Pancreas (tissue), 10 donors: ENCODE measurements at regions not wholly inside any gene's neighbourhood (a gene's known extent, or its start where the extent isn't known, plus 50 kb on each side); places are given as distances from the start of the nearest gene placed in this dataset.

Experiments
- ATAC-seq, 4 donors: fragments of 200-7000 bp; cut with Tn5 transposase; one replicate each; pipeline versions ENCODE4 v1.8.0 to v1.9.1; 2020; ENCODE audit warnings: mild to moderate bottlenecking in 4 of 4, moderate library complexity in 4 of 4
- DNase-seq, 6 donors: peaks; one replicate each; pipeline ENCODE4 v3.0.0-alpha.2; 2020
- FAIRE-seq: peaks from 2 replicates; lab custom pipeline; 2012; peaks lifted over from hg19 to GRCh38; lab: Jason Lieb, UNC
- H3K27ac ChIP-seq, 4 donors: fragments of 200-600 bp; sonication (generic); 1 replicate in 3 of 4; 2 replicates in 1 of 4; pipeline versions ENCODE4 v1.5.0 to v1.8.0; 2020
- H3K27me3 ChIP-seq, 4 donors: fragments of 200-600 bp; one replicate each; pipeline ENCODE4 v1.8.0; 2021
- H3K36me3 ChIP-seq, 3 donors: fragments of 200-600 bp; sonication (generic) in 1 of 3; one replicate each; pipeline versions ENCODE4 v1.5.0 to v1.8.0; 2020 to 2021
- H3K4me1 ChIP-seq, 3 donors: fragments of 200-600 bp; one replicate each; pipeline ENCODE4 v1.8.0; 2021
- H3K4me3 ChIP-seq, 4 donors: fragments of 200-600 bp; sonication (generic) in 2 of 4; one replicate each; pipeline versions ENCODE4 v1.5.0 to v1.8.0; 2020 to 2021
- H3K9me3 ChIP-seq, 4 donors: fragments of 200-600 bp; one replicate each; pipeline ENCODE4 v1.8.0; 2021
- WGBS, 2 donors: extraction: QIAGEN DNeasy Blood & Tissue Kit; methylation state at CpG; one replicate each; pipeline ENCODE4 v1.1.7; 2013; 5-methylcytosine and 5-hydroxymethylcytosine counted together
- intact Hi-C, 3 donors: fragments of 100-400 bp; cut with DNase I; formaldehyde crosslinking; loops; one replicate each; pipeline versions ENCODE4 v1.11.1 to v1.14.2; 2022
- TF ChIP-seq, protein P1 (sequence below), 4 donors: fragments of 200-600 bp; sonication (generic) in 3 of 4; IDR thresholded peaks; one replicate each; pipeline versions ENCODE4 v1.5.0 to v1.8.0; 2021; ENCODE audit warnings: antibody characterized with exemption in 4 of 4
- donor health status: healthy with polysubstance abuse.
- donor health status: DM: no; HTN: no; CAD: no; lungs with moderate emphysema.
- donor health status: DM: no; HTN: no; CAD: no.
- donor health status: control.
- donor health status: control.
- donor health status: Bipolar disorder and iron deficiency.
- donor health status: DM: yes; HTN: yes; CAD: no.
- donor health status: DM: no; HTN: no; CAD: no.
- donor health status: DM: no; HTN: no; CAD: no.
- donor health status: DM: yes; HTN: yes; CAD: no.

DNA sequence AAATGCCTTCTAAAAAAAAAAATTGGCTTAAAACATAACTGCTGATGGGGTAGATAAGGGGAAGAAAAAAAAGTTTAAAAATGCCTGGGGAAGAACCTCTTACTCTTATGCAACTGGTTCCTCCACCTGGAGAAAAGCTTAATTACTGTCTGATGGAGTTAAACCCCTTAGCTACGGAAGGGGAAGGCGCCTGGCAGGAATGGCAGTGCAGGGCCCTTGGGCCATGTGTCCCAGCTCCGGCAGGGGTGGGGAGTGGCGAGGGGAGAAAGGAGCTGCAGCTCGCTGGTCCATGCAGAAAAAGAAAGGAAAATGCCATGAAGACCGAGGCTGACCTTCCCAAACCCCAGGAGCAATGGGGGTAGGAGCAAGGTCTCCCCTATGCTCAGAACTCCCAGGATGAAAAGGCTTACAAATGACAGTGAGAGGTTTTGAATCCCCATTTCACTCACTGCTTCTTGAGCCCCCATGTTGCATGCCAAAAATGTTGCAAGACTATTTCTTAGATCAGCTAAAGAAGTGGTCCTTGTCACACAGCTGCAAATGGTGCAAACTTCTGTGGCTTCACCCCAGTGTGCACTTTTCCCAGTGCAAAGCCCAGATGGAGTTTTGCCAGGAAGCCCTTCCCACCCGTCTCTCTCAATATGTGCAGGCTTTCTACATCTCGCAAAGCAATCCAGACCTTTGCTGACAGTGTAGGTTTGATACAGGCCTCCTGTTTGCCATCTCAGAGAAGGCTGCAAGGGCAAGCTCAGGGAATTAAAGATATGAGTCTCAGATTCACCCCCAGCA is 204.8 kb upstream of the CT83 start:
- no peak for FAIRE-seq
- H3K4me1 ChIP-seq = no peaks in the 10 kb centered on the region
- H3K36me3 ChIP-seq = no peaks in the 10 kb centered on the region
- H3K27me3 ChIP-seq = no peaks in the 10 kb centered on the region
- WGBS, 2 donors = 56 to 74% methylated on average over 8 of the region's 8 CpGs
- no peak for DNase-seq
- TF ChIP-seq, protein P1, sequence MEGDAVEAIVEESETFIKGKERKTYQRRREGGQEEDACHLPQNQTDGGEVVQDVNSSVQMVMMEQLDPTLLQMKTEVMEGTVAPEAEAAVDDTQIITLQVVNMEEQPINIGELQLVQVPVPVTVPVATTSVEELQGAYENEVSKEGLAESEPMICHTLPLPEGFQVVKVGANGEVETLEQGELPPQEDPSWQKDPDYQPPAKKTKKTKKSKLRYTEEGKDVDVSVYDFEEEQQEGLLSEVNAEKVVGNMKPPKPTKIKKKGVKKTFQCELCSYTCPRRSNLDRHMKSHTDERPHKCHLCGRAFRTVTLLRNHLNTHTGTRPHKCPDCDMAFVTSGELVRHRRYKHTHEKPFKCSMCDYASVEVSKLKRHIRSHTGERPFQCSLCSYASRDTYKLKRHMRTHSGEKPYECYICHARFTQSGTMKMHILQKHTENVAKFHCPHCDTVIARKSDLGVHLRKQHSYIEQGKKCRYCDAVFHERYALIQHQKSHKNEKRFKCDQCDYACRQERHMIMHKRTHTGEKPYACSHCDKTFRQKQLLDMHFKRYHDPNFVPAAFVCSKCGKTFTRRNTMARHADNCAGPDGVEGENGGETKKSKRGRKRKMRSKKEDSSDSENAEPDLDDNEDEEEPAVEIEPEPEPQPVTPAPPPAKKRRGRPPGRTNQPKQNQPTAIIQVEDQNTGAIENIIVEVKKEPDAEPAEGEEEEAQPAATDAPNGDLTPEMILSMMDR (IDR thresholded peaks at IDR 0.05) = no peak
- intact Hi-C loops = no loop called here
- no peak overlapping the region for H3K4me3 ChIP-seq
- ATAC-seq = no peak
- H3K27ac ChIP-seq = no peak overlapping the region
- H3K9me3 ChIP-seq = no peaks in the 10 kb centered on the region

DNA sequence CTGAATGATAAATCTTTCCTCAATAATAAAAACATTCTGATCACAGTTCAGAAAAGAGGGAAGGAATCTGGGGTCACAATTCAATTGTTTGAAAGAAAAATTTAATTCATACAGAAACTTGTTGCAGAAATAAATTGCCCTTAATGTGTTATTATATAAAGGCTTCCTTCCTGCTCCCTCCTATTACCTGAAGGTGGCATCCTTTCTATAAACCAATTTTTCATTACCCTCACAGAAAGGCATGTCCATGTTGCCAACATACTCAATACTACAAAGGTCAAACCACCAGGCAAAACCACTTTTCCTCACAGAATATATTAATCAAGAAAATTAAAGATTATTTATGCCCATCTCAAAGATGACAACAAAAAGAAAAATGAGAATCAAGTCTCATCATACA is 194.3 kb upstream of the CT83 start:
- no peak overlapping the region for H3K27ac ChIP-seq

DNA sequence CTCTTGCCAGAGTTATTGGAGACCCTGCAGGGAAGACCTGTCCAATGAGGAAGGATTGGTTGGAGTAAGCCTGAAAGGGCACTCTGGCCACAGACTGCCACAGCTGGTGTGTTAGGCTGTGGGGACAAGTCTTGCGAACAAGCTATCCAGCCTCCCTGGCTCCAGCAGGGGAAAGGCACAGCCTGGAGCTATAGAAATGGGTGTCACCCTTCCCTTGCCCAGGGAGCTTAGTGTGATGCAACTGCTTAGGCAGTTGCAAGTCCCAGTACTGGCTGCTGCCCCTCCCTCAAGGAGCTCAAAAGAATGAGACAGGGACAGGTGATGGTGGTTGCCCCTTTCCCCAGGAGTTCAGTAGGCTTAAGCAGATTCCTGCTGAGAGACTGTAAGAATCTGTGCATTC is 165.7 kb upstream of the CT83 start:
- 100% methylated on average over 1 of the region's 1 CpG for WGBS, 2 donors
- FAIRE-seq = no peak
- Histone ChIP-seq H3K4me3 (no peak overlapping the region), H3K27ac (no peak overlapping the region), H3K27me3 (peaks cover 0 to 5% (median 0%) of the 10 kb centered on the region in 4 donors), H3K9me3 (no peaks in the 10 kb centered on the region), H3K4me1 (no peaks in the 10 kb centered on the region), H3K36me3 (no peaks in the 10 kb centered on the region)
- no peak for ATAC-seq
- no peak for DNase-seq
- intact Hi-C loops = no loop called here
- TF ChIP-seq, protein P1 (IDR thresholded peaks at IDR 0.05) = no peak

More for the DNA sequence above, 194.3 kb upstream of the CT83 start:
- Histone ChIP-seq H3K36me3 (no peaks in the 10 kb centered on the region), H3K4me1 (no peaks in the 10 kb centered on the region), H3K9me3 (no peaks in the 10 kb centered on the region), H3K4me3 (no peak overlapping the region), H3K27me3 (no peaks in the 10 kb centered on the region)
- TF ChIP-seq, protein P1 (IDR thresholded peaks at IDR 0.05) = no peak
- DNase-seq (no peak), ATAC-seq (no peak), FAIRE-seq (no peak)
- intact Hi-C loops = no loop called here

DNA sequence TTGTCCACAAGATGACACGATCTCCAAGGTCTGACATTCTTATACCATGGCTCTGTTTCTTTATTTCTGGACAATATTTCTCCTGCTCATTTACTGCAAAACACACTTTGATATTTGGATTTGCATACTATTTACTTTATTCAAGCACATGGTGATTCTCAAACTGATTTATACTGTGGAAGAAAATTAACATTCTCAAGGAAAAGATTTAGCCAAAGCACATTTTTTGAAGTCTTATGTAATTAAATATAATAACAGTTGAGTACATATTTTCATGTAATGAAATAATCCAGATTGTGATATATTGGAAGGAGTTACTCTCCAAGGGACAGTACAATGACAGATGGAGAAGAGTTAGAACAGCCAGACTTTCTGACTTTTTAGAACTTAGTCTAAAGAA is 155.8 kb upstream of the CT83 start:
- TF ChIP-seq, protein P1 (IDR thresholded peaks at IDR 0.05) = no peak
- Histone ChIP-seq H3K27me3 (no peaks in the 10 kb centered on the region), H3K4me3 (no peak overlapping the region), H3K4me1 (no peaks in the 10 kb centered on the region), H3K9me3 (no peaks in the 10 kb centered on the region), H3K36me3 (no peaks in the 10 kb centered on the region), H3K27ac (no peak overlapping the region)
- FAIRE-seq = peak; percentile 68
- intact Hi-C loops = no loop called here
- no peak for ATAC-seq
- 29 to 32% methylated on average over 1 of the region's 1 CpG for WGBS, 2 donors
- no peak for DNase-seq

DNA sequence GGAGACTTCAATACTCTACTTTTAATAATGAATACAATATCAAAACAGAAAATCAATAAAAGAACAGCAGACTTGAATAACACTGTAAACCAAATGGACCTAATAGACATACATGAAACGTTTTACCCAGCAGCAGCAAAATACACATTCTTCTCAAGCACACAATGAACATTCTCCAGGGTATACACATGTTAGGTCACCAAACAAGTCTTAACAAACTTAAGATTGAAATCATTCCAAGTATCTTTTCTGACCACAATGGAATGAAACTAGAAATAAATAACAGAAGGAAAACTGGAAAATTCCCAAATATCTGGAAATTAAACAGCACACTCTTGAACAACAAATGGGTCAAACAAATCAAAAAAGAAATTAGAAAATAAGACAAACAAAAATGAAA is 145.0 kb upstream of the CT83 start:
- no peaks in the 10 kb centered on the region for H3K4me1 ChIP-seq
- intact Hi-C loops = no loop called here
- no peak for DNase-seq
- WGBS, 2 donors = 9 to 10% methylated on average over 1 of the region's 1 CpG
- no peak overlapping the region for H3K27ac ChIP-seq
- no peak for ATAC-seq
- H3K9me3 ChIP-seq = no peaks in the 10 kb centered on the region
- no peaks in the 10 kb centered on the region for H3K36me3 ChIP-seq
- no peak for FAIRE-seq
- no peak overlapping the region for H3K4me3 ChIP-seq
- TF ChIP-seq, protein P1 (IDR thresholded peaks at IDR 0.05) = no peak
- peaks cover 0 to 5% (median 0%) of the 10 kb centered on the region in 4 donors for H3K27me3 ChIP-seq
